ENCODE measurements at regions not wholly inside any gene's neighbourhood (a gene's known extent, or its start where the extent isn't known, plus 50 kb on each side); places are given as distances from the start of the nearest gene placed in this dataset.
"Not testable (repeated sequence)": the region's sequence is repeated elsewhere in the genome, so short reads cannot be mapped to it uniquely, and the experiment has no call there.

DNA sequence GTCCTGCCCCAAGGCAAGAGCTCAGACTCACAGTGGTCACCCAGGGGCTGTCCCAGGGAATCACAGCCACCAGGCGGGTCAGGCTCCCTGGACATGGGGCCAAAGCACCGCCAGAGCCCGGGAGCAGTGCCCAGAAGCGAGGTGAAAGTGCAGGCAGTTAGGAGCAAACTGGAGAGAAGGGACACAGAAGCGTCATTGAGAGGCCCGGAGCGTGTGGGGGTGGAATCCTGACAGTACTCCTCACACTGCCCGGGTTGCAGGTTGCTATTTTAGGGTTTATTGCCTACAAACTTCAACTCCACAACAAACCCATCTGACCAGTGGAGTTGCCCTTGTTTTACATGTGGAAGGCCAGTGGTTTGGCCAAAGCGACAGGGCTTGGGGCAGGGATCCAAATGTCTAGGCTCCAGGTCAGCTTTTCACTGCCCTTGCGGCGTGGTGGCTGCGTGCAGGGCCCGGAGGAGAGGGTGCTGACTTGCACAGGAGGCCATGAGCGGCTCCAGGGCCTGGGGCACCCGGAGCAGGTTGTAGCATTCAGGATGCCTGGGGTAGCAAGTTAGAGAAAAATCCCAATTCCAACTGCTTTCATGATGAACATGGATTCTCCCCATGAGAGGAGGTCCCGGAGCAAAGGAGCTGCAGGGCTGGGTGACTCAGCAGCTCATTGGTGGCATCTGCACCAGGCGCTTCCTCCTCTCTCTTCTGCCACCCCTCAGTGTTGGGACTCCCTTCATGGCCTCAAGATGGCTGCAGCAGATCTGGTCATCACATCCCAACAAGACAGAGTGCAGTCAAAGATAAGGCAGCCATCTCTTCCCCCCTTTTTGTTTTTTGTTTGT lies 112.3 kb upstream of the NCOR2 start:
- ATAC-seq (peak; percentile 30 to 66), DNase-seq (peak; percentile 74)
- intact Hi-C loops (cut with DNase I): loop anchor here (5.0 to 10.0 kb wide), 2 partner anchors 65 to 88 kb away; no protein-coding TSS in a partner anchor

DNA sequence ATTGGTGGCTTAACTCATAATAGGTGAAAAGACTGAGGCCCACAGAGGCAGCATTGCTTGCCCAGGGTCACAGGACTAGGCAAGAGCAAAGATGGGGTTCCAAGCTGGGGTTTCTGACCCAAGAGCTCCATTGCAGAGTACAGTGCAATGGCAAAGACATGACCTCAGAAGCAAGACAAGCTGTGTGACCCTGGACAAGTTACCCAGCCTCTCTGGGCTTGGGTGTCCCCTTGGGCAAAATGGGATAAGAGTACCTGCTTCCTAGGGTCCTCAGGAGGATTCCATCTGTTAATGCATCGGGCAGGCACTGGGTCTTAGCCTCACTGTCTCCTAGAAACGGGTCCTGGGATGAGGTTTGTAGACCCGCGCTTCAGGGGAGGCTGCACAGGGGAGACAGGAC lies 111.6 kb upstream of the NCOR2 start:
- intact Hi-C loops (cut with DNase I): no loop called here

DNA sequence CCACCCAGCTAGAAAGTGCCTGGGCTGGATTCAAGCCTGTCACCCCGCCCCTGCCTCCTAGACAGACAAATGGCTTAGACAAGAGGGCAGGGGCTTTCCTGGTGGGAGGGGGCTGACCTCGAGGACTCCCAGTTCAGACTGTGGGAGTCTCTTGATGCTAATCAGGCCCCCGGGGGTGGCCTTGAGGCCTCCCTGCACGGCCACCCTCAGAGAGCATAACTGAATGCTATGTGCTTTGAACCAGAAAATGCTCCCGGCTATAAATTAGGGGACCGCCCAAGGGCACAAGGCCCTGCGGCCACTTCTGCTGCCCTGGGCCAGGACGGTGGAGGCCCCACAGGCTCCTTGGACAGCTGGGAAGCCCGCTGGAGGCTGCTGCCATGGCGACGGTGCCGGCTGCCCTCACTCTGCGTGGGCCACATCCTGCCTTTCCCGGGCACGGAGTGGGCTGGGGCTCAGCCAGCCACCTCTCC lies 111.0 kb upstream of the NCOR2 start:
- intact Hi-C loops (cut with DNase I): no loop called here
- DNase-seq (no peak), ATAC-seq (no peak)

More for the DNA sequence above, 111.6 kb upstream of the NCOR2 start:
- ATAC-seq (no peak), DNase-seq (no peak)

DNA sequence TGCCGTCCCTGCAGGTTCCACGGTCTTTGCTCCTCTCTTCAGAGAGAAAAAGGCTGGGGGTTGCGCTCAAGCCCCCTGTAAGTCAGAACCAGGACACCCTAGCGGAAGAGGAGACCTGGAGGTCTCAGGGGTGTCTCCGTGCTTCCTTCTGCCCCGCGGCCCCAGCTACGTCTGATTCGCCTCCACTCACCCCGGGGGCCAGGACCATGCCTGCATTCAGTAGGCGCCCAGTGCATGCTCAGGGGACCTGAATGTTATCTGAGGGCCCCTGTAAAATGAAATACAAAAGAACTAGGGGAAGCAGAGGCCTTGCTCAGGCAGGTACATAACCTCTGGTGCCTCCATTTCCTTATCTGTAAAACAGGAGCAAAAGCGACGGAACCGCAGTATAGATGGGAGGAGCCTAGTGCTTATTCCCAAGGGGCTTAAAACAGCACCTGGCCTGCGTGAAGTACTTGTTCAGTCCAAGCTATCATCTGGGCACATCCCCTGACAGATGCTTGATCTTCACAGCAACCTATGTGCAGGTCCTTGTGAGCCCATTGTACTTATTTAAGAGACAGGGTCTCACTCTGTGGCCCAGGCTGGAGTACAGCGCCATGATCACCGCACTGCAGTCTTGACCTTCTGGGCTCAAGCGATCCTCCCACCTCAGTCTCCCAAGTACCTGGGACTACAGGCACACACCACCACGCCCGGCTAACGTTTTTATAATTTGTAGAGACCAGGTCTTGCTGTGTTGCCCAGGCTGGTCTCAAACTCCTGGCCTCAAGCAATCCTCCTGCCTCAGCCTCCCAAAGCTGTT lies 110.3 kb upstream of the NCOR2 start:
- intact Hi-C loops (cut with DNase I): no loop called here
- no peak for DNase-seq
- ATAC-seq: no peak

DNA sequence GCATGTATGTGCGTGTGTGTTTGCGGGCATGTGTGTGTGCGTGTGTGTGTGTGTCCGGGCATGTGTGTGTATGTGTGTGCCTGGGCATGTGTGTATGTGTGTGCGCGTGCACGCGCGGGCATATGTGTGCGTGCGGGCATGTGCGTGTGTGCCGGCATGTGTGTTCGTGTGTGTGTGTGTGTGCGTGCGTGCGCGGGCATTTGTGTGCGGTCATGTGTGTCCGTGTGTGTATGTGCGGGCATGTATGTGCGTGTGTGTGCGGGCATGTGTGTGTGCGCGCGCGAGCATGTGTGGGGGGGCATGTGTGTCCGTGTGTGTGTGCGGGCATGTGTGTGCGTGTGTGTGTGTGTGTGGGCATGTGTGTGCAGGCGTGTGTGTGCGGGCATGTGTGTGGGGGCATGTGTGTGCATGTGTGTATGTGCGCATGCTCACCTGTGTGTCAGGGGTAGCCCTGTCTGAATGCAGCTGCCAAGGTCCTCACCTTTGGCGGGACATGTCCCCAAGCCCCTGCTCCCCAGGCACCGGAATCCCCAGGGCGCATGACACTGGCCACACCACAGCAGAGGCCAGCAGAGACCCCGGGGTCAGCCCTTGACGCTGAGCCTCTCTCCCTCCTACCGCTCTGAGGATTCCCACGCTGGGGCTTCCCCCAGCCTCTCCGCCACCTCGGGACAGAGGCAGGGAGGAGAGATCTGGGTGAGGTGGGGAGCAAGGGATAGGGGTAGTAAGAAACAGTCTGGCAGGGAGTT lies 109.5 kb upstream of the NCOR2 start:
- no peak for ATAC-seq
- intact Hi-C loops (cut with DNase I): no loop called here

DNA sequence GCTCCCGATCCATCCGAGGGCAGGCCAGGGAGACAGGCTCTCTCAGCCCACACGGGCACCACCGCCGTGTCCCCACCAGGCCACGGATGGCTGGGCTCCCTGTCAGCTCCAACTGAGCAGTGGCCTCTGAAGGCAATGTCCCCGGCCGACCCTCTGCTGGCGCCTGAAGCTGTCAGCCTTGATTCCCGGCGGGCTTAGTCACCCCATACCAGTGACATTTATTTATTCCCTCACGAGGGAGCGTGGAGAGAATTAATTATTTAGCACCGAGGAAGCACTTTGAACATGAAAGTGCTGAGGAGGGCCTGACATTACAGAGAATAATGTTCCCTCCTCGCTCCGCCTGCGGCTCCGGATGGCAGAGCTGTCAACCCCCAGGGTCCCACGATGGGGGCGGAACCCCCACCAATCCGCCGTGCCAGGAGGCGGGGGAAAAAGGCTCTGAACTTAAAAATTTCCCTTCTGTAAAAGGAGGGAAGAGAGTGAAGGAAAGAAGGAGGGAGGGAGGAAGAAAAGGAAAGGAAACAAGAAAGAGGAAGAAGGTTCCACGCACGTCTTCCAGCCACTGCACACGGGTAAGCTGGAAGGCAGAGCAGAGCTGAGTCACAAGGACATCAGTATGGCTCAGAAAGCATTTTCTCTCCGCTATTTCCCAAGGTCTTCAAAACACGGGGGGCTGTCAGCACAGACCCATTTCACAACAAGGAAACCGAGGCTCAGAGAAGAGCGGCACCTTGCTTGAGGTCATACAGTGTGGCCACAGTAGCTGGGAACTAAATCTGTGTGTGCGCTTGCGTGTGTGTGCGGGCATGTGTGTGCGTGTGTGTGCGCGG lies 108.7 kb upstream of the NCOR2 start:
- peak; percentile 67 for DNase-seq
- ATAC-seq: peak; percentile 38 to 73
- intact Hi-C loops (cut with DNase I): no loop called here

More for the DNA sequence above, 109.5 kb upstream of the NCOR2 start:
- DNase-seq: no peak

DNA sequence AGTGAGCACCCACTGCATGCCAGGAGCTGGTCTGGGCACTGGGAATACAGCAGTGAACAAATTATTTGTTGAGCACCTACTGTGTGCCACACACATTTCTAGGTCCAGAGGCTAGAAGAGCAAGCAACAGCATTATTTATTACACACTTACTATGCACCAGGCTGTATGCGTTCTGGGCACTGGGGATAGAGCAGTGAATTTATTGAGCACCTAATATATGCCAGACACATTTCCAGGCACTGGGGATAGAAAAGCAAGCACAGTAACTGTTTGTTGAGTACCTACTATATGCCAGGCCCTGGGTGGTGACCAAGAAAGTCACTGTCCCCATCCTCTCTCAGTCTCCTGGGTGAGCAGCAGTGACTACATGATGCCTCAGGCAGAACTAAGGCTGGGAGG lies 107.5 kb upstream of the NCOR2 start:
- no peak for DNase-seq
- intact Hi-C loops (cut with DNase I): no loop called here
- no peak for ATAC-seq

DNA sequence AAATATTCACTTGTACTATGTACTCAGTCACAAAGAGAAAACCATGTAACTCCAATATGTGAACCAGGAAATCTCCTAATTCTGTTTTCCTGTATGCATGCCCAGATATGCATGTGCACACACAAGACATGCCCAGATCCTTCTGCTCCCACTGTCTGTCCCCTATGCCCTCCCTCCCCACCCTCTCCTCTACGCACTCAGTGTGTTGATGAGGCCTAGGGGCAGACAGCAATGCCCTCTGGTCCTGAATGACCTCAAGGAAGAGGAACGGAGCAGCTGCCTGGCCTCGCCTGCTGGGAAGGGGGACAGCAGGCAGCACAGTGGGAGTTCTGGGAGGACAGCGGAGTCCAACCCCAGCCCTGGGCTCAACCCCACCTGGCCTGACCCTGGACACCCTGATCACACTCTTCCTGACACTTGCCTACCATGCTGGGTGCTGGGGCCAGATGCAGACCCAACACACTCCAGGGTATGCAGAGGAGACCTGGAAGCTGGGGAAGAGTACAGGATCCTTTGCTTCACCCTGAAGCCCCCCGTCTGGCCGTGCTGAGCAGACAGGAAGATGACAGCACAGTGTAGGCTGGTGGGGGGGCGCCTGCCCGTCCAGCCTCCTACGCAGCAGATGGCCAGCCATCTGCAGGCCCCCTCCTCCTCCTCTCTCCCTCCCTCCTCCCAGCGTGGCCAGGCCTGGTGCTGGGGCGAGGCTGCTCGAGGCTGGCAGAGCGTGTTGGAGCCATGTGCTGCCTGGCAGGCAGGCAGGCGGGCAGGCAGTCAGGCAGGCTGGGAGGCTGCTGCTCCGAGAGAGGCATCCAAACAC lies 106.6 kb upstream of the NCOR2 start:
- DNase-seq (no peak), ATAC-seq (no peak)
- intact Hi-C loops (cut with DNase I): no loop called here

DNA sequence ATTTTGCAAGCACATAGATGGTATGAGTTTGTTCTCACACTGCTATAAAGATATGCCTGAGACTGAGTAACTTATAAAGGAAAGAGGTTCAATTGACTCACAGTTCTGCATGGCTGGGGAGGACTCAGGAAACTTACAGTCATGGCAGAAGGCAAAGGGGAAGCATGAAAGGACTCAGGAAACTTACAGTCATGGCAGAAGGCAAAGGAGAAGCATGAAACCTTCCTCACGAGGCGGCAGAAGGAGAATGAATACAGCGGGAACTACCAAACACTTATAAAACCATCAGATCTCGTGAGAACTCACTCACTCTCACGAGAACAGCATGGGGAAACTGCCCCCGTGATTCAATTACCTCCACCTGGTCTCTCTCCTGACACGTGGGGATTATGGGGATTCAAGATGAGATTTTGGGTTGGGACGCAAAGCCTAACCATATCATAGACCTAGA lies 101.9 kb upstream of the NCOR2 start:
- intact Hi-C loops (cut with DNase I); DNase-seq: not testable (repeated sequence)
- ATAC-seq: peak in 1 of 2 donors; percentile 10

DNA sequence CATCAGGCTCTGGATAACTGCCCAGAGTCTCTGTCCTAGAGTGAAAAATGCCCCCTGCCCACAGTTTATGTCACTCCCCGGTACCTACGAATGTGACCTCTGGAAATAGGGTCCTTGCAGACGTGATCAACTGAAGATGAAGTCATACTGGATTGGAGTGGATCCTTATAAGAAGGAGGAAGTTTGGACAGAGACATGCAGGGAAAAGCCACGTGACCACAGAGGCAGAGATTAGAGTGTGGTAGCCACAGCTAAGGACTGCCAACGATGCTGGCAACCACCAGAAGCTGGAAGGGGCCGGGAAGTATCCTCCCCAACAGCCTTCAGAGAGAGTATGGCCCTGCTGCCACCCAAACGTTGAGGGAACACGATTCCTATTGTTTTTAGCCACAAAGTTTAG lies 101.2 kb upstream of the NCOR2 start:
- peak; percentile 71 to 83 for ATAC-seq

DNA sequence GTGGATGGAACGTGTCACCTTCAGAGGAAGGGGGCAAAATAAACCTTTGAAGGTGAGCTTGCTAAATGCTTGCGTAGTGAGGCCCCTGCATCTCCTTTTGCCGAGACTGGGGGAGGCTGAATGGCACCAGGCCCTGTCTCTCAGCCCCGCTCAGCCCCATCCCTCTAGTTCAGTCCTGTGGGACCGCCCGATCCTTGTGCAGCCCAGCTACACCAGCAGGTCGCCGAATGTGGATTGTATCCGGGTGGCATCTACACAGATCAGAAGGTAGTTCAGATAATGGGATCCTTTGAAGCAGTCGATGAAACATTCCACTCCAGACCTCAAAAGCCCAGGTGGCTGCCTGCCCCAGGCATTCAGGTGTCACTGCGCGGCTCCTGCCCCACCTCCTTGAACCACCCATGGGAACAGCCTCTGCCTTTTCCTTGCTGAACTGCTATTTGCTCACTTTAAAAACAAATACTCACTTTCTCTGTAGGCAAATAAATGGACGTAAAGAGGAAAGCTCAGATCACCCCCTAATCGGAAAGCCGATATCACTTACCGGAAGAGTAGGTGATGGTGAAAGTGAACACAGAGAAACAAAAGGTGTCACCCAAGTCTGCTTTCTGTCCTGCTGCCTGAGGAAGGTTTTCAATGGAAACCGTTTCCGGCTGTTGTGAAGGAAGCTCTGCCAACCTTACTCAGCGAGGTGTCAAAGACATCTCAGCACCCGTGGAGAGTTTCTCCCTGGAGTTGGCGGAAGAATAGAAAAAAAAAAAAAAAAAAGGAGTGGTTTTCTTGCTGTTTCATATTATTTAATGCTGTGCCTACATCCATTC lies 100.3 kb upstream of the NCOR2 start:
- intact Hi-C loops (cut with DNase I): no loop called here
- ATAC-seq (peak; percentile 22 to 44), DNase-seq (no peak)

More for the DNA sequence above, 101.2 kb upstream of the NCOR2 start:
- DNase-seq: no peak
- intact Hi-C loops (cut with DNase I): no loop called here

DNA sequence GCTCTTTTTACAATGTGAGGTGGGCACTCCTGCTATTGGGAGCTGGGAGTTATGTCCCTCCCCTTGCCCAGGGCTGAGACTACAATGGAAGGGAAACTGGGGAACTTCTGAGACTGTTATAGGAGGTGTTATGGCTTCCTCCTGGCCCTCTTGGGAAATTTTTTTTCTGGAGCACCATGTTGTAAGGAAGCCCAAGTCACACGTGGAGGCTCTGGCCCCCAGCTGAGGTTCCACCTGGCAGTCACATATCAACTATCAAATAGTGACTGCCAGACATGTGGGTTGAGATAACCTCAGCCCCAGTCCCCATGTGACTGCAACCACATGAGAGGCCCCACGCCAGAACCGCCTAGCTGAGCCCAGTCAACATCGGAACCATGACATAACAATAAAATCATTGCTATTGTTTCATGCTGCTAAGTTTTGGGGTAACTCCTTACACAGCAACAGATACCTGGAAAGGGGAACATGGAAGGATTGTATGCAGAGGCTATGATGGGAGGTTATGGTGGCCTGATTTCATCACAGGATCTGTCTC lies 99.4 kb upstream of the NCOR2 start:
- intact Hi-C loops (cut with DNase I): no loop called here
- ATAC-seq: no peak
- DNase-seq: no peak

DNA sequence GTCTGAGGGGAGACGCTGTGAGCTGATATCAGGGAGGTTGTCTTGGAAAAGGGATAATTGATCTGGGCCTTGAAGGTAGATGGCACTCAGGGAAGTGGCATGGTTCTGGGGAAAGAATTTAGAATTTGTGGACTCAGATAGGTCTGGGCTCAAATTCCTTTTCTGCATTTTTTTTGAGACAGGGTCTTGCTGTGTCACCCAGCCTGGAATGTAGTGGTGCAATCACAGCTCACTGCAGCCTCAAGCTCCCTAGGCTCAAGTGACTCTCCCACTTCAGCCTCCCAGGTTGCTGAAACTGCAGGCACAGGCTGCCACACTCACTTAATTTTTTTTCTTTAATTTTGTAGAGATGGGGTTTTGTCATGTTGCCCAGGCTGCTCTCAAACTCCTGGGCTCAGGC lies 98.1 kb upstream of the NCOR2 start:
- no peak for ATAC-seq
- intact Hi-C loops (cut with DNase I): no loop called here
- no peak for DNase-seq

DNA sequence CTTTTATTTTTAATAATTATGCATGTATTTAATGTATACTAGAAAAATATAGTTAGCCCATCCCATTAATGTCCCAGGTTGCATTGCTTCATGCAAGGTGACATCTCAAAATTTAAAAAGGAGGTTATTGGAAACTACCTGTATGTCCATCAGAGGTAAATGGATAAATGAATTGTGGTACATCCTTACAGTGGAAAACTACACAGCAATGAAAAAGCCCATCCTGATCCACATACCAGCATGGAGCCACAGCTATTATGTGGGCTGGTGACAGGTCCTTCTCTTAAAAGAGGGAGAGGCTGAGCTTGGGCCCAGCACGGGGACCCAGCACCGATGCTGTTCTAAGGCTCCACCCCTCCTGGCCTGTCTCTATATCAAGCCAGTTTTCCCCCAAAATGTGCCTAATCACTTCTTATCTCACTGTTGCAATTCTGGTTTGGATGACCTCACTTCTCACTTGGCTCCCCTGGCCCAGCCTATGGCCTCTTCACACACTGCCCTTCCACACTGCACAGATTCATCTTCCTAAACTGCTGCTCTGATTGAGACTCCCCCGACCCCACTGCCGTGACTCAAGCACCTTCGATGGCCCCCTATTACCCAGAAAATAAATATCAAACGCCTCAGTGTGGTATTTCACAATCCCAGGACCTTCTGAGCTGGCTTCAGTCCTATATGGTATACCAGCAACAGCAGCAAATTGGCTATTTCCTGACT lies 97.1 kb upstream of the NCOR2 start:
- intact Hi-C loops (cut with DNase I): no loop called here
- peak in 1 of 2 donors; percentile 42 for ATAC-seq

DNA sequence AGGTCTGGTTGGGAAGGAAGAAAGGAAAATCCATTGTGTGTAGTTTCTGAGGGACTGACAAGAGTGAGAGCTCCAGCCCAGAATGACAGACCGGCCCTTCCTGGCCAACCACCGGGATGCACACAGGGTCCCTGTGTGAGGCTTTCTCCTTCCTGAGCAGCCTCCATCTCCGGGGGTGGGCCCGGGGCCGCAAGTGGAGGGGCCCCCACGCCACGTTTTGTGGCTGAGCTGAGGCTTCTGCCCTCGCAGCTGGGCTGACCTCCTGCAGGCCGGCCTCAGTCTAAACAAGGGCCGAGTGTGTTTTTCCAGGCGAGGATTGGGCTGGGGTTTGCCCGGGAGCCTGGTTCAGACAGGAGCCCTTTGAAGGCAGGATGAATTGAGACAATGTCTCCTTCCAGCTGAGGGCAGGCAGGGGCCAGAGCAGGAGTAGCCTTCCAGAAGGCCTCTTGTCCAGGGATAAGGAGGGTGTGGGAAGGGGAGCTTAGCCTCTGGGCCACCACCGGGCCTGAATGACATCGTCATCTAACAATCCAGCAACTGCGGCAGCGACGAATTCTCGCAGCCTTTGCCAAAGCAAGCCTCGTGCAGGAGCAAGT lies 96.5 kb upstream of the NCOR2 start:
- intact Hi-C loops (cut with DNase I): no loop called here
- DNase-seq (no peak), ATAC-seq (peak in 1 of 2 donors; percentile 6)

More for the DNA sequence above, 97.1 kb upstream of the NCOR2 start:
- DNase-seq: peak; percentile 48

DNA sequence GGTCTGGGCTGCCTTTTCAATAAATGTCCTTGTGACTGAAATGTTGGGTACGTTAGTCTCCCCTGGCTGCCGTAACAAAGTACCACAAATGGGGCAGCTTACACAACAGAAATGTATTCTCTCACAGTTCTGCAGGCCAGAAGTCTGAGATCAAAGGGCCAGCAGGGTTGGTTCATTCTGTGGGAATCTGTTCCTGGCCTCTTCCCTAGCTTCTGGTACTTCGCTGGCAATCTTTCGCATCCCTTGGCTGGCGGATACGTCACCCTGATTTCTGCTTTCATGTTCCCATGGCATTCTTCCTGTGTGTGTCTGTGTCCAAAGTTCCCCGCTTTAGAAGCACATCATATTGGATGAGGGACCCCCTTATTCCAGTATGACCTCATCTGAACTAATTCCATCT lies 95.8 kb upstream of the NCOR2 start:
- DNase-seq: no peak
- peak in 1 of 2 donors; percentile 17 for ATAC-seq
- intact Hi-C loops (cut with DNase I): no loop called here

Data from left cardiac atrium (tissue), 4 donors.